Natural killer cell (primary cell): ENCODE measurements at regions not wholly inside any gene's neighbourhood (a gene's known extent, or its start where the extent isn't known, plus 50 kb on each side); places are given as distances from the start of the nearest gene placed in this dataset.

Experiments used
- ATAC-seq, 3 donors: fragments of 150-1000 bp in 2 of 3; fragments of 200-7000 bp in 1 of 3; cut with Tn5 transposase; 1 replicate in 1 of 3; 2 replicates in 2 of 3; pipeline ENCODE4 v1.10.0; 2021; ENCODE audit warnings: mild to moderate bottlenecking in 2 of 3, moderate library complexity in 2 of 3
- DNase-seq, 2 donors: peaks; one replicate each; pipeline versions ENCODE4 v3.0.0 to v3.0.0-alpha.2; 2013 to 2021; ENCODE audit warnings: mixed read lengths in 1 of 2
- H3K27ac ChIP-seq: one replicate; pipeline ENCODE4 v1.5.1; 2013; ENCODE audit warnings: mild to moderate bottlenecking, low read length
- H3K27me3 ChIP-seq: one replicate; pipeline ENCODE4 v1.6.1; 2013; ENCODE audit warnings: low read length; ENCODE audit not compliant: control insufficient read depth, insufficient read depth
- H3K36me3 ChIP-seq: one replicate; pipeline ENCODE4 v1.6.1; 2013; ENCODE audit warnings: low read length; ENCODE audit not compliant: control insufficient read depth, insufficient read depth
- H3K4me1 ChIP-seq: one replicate; pipeline ENCODE4 v1.6.1; 2013; ENCODE audit warnings: low read length; ENCODE audit not compliant: control insufficient read depth, insufficient read depth
- H3K4me3 ChIP-seq: one replicate; pipeline ENCODE4 v1.5.1; 2013; ENCODE audit warnings: low read length
- H3K9me3 ChIP-seq: one replicate; pipeline ENCODE4 v1.6.1; 2013; ENCODE audit warnings: low read length; ENCODE audit not compliant: control insufficient read depth, insufficient read depth
- H3K27ac Mint-ChIP-seq, 2 donors: one replicate each; pipeline ENCODE4 v1.8.0; 2022; ENCODE audit warnings: mild to moderate bottlenecking in 2 of 2, mixed read lengths in 2 of 2, moderate library complexity in 1 of 2
- H3K27me3 Mint-ChIP-seq, 2 donors: one replicate each; pipeline ENCODE4 v1.8.0; 2022; ENCODE audit warnings: low read depth in 2 of 2, mixed read lengths in 2 of 2
- H3K36me3 Mint-ChIP-seq: one replicate; pipeline ENCODE4 v1.8.0; 2022; ENCODE audit warnings: mixed read lengths
- H3K4me1 Mint-ChIP-seq, 2 donors: one replicate each; pipeline ENCODE4 v1.8.0; 2022; ENCODE audit warnings: mixed read lengths in 2 of 2
- H3K4me3 Mint-ChIP-seq: one replicate; pipeline ENCODE4 v1.8.0; 2022; ENCODE audit warnings: mild to moderate bottlenecking, moderate library complexity, mixed read lengths
- H3K9me3 Mint-ChIP-seq, 2 donors: one replicate each; pipeline ENCODE4 v1.8.0; 2022; ENCODE audit warnings: mixed read lengths in 2 of 2
- WGBS: methylation state at CpG from one replicate; pipeline ENCODE4 v1.1.7; 2013; ENCODE audit warnings: missing lambda C conversion rate; ENCODE audit not compliant: insufficient coverage; 5-methylcytosine and 5-hydroxymethylcytosine counted together
- intact Hi-C: fragments of 100-400 bp; cut with micrococcal nuclease; formaldehyde crosslinking; loops from one replicate; pipeline ENCODE4 v1.14.2; 2022
- TF ChIP-seq, protein P1 (sequence below): fragments of 200-600 bp; IDR thresholded peaks from one replicate; pipeline ENCODE4 v1.8.0; 2022; ENCODE audit warnings: antibody characterized with exemption

DNA sequence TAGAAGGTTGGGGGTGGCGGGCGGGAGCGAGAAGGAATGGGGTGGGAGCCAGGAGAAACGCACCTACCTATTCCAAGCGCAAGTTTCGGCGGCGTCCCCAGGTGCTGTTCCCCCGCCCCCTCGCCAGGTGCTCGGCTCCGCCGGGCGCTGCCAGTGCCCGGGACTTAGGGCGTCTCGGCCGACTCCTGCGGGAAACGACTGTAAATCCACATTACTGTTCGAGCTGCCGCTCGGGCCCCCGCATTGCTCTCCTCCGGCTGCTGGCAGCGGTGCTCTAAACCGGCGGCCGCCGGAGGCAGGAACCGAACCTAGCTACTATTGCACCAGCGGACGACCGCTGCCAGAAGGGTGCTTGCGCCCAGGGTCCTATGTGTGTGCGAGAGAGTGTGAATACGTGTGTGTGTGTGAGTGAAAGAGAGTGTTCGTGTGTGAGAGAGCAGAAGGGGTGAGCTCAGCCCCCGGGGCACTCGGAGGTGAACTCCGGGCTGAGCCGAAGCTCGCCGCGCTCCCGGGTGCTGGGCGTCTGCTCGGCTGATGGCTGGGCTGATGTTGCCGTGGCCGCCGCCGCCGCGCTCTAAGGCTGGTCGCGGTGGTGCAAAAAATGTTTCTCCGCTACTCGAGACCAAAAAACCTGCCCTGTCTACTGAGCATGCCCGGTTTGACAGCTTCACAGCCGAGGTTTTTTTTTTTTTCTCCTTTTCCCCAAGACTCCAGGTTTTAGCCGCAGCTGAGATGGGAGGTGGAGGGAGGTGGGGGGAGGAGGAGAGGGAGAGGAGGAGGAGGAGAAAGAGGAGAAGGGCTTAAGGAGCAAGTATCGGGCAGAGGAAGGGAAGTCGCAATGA is 115.7 kb upstream of the TEX13C start:
- Mint-ChIP-seq H3K4me3 (peak overlapping the region; percentile 29), H3K36me3 (no peaks in the 10 kb centered on the region), H3K4me1 (peaks cover 7 to 15% of the 10 kb centered on the region in 2 donors), H3K27me3 (peaks cover 28 to 46% of the 10 kb centered on the region in 2 donors), H3K27ac (no peak overlapping the region), H3K9me3 (no peaks in the 10 kb centered on the region)
- TF ChIP-seq, protein P1, sequence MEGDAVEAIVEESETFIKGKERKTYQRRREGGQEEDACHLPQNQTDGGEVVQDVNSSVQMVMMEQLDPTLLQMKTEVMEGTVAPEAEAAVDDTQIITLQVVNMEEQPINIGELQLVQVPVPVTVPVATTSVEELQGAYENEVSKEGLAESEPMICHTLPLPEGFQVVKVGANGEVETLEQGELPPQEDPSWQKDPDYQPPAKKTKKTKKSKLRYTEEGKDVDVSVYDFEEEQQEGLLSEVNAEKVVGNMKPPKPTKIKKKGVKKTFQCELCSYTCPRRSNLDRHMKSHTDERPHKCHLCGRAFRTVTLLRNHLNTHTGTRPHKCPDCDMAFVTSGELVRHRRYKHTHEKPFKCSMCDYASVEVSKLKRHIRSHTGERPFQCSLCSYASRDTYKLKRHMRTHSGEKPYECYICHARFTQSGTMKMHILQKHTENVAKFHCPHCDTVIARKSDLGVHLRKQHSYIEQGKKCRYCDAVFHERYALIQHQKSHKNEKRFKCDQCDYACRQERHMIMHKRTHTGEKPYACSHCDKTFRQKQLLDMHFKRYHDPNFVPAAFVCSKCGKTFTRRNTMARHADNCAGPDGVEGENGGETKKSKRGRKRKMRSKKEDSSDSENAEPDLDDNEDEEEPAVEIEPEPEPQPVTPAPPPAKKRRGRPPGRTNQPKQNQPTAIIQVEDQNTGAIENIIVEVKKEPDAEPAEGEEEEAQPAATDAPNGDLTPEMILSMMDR: no peak
- 2% methylated on average over 59 of the region's 63 CpGs for WGBS
- Histone ChIP-seq H3K9me3 (no peaks in the 10 kb centered on the region), H3K27me3 (peaks cover 5% of the 10 kb centered on the region), H3K27ac (no peak overlapping the region), H3K4me3 (no peak overlapping the region), H3K36me3 (no peaks in the 10 kb centered on the region), H3K4me1 (peaks cover 14% of the 10 kb centered on the region)
- ATAC-seq: peak in 2 of 3 donors; percentile 21 to 22
- peak in 1 of 2 donors; percentile 7 for DNase-seq
- intact Hi-C loops: no loop called here

DNA sequence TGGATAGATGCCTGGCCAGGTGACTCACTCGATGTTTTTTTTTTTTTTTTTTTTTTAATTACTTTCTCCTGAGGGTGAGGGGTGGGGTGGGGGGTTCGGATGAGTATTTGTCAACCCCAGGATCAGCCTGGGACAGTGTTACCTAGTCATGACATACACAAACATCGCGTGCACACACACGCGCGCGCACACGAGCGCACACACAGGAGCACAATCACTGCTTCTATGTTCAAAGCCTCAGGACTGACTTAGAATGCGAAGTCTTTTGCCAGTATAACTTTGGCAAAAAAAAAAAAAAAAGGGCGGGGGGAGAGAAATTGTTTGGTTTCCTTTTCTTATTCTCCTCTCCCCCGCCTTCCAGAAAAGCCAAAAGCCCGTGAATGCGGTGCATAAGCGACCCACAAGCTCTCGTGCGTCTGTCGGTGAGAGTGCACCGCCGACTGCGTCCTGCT is 115.0 kb upstream of the TEX13C start:
- no peaks in the 10 kb centered on the region for H3K9me3 ChIP-seq
- Mint-ChIP-seq H3K9me3 (no peaks in the 10 kb centered on the region), H3K4me1 (peaks cover 7 to 15% of the 10 kb centered on the region in 2 donors), H3K4me3 (peak overlapping the region; percentile 42), H3K36me3 (no peaks in the 10 kb centered on the region), H3K27me3 (peaks cover 28 to 48% of the 10 kb centered on the region in 2 donors), H3K27ac (no peak overlapping the region)
- DNase-seq (peak in 1 of 2 donors; percentile 10), ATAC-seq (no peak)
- H3K4me3 ChIP-seq: no peak overlapping the region
- TF ChIP-seq, protein P1: no peak
- H3K27me3 ChIP-seq: peaks cover 5% of the 10 kb centered on the region
- WGBS: under 1% methylated on average over 9 of the region's 22 CpGs
- H3K36me3 ChIP-seq: no peaks in the 10 kb centered on the region
- H3K27ac ChIP-seq: no peak overlapping the region
- H3K4me1 ChIP-seq: peaks cover 14% of the 10 kb centered on the region
- intact Hi-C loops: no loop called here

DNA sequence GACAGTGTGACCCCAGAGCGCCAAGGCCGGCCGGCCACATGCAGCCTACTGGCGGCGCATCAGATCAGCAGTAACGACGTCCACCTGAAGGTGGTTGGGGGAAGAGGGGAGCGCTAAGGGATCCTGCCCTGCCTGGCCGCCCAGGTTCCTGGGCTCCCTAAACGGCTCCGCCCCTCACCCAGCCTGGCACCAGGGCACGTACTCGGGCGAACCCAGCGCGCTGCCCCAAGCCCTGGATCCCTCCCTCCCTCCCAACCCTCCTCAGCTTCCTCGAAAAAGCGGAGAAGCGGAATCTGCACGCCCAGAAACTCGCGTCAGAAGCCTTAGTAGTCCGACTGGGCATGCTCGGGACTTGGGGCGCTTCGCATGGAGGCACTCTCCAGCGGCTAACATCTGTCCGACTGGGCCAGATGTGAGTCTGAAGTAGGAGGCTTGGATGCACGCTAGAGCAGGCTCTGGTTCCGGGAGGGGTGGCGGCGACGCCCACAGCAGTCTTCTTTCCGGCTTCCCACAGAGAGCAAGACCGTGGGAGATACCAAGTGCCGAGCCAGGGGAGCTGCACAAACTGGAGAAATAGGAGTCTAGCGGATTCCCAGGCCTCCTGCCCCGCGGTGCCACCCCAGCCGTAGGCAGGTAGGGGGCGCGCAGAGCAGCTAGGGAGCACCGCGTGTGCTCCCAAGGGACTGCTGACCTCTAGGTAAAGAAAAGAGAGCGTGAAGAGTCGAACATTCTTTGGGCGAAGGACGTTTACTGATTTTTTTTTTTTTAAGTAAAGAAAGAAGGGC is 114.3 kb upstream of the TEX13C start:
- no peak overlapping the region for H3K4me3 ChIP-seq
- WGBS: under 1% methylated on average over 48 of the region's 48 CpGs
- intact Hi-C loops: no loop called here

More for the DNA sequence above, 114.3 kb upstream of the TEX13C start:
- H3K4me1 ChIP-seq: peaks cover 14% of the 10 kb centered on the region
- Mint-ChIP-seq H3K9me3 (no peaks in the 10 kb centered on the region), H3K36me3 (no peaks in the 10 kb centered on the region), H3K4me1 (peaks cover 7 to 15% of the 10 kb centered on the region in 2 donors), H3K27me3 (peaks cover 28 to 54% of the 10 kb centered on the region in 2 donors), H3K27ac (no peak overlapping the region), H3K4me3 (peak overlapping the region; percentile 68)
- H3K27me3 ChIP-seq: peaks cover 5% of the 10 kb centered on the region
- no peak overlapping the region for H3K27ac ChIP-seq
- TF ChIP-seq, protein P1: no peak
- peak in 1 of 2 donors; percentile 18 for DNase-seq
- H3K36me3 ChIP-seq: no peaks in the 10 kb centered on the region
- peak in 1 of 3 donors; percentile 17 for ATAC-seq
- no peaks in the 10 kb centered on the region for H3K9me3 ChIP-seq
